ENCODE measurements at regions not wholly inside any gene's neighbourhood (a gene's known extent, or its start where the extent isn't known, plus 50 kb on each side); places are given as distances from the start of the nearest gene placed in this dataset.

DNA sequence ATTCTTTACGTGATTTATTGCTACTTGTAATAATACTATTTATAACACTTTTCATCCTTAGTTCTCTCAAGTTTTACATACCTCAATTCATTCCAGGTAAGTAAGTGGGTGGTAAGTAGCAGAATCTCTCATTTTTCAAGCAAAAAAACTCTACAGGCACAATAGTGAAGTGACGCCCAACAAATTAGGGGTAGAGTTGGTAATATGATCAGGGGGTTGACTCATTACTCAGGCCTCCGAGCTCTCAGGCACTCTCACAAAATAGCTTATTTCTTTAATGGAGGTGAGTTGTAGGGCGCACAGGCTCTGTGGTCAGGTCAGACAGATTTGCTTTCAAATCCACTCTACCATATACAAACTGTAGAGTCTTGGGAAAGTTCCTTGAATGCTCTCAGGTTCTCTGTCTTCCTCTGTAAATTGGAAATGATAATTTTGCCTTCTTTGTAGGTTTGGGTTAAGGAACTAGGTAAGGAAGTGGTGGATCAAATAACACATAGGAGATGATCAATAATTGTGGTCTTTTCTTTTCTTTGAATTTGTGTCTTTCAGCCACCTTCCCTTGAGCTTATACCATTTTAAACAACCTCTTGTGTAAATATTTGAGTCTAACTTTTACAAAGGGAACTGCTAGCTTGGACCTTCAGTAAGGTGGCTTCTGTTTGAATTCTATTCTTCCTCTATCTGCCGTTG lies 134.9 kb upstream of the LEF1 start:
- DNase-seq (ENCODE audit: extremely low read depth, low read depth, low spot score): no peak

DNA sequence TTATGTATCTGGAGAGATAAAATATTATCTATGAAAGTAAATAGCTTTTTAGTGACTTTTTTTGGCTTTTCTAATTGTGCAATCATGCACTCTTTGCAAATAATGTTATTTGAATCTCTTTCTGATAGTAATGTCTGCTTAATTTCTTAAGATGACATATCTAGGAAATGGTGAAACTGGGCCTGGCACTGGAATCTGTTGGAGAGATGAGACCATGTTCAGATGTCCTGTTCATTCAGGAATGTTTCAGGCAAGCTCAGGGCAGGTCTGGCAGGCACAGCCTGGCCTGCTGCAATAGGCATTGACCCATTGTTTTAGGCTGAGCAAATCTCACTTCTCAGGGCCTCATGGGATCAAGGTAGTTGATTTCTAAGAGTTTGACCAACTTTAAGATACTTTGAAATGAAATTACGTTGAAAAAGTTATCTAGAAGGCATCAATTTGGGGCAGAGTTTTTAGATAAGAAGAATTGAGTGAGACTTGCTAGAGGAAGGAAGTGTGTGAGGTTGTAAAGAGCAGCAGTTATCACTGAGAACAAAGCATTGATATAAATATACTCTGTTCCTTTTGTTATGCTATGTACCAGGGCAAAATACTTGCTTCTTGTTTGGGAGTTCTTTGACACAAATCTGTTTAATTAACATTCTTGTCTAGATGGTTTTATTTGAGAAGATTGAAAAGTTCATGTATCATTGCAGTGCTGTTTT lies 133.0 kb upstream of the LEF1 start:
- no peak for DNase-seq (ENCODE audit: extremely low read depth, low read depth, low spot score)

DNA sequence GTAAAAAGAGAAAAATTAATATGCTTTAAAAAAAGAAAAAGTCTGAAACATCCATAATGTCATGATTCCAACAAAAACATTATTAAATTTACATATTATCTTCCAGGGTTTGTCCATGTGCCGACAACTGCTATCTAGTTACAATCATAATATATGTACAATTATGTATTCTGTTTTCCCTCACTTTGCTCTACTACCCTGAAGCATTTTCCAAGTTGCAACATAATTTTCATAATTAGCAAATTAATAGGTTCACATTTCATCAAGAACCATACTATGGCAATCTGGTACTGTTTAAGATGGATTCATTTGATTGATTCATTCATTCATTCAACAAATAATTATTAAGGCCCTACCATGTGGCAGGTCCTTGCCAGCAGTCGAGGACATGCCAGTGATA lies 128.9 kb upstream of the LEF1 start:
- DNase-seq (ENCODE audit: extremely low read depth, low read depth, low spot score): no peak

DNA sequence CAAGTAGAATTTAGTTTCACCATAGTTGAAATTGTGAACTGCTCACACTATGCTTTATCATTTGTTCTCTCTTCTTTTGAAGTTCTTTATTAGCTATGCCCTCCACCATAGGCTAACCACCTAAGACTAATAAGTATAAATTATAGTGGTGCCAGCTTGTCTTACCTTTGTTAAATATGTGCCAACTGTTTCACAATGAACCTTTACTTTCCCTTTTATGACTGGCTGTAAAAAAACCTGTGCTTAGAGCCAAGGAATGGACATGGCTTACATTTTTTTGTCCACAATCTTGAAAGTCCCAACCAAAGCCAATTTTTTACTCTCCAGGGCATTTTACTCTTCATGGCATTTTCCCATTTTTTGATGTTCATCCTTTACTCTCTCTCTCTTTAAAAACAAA lies 123.5 kb upstream of the LEF1 start:
- DNase-seq (ENCODE audit: extremely low read depth, low read depth, low spot score): no peak

DNA sequence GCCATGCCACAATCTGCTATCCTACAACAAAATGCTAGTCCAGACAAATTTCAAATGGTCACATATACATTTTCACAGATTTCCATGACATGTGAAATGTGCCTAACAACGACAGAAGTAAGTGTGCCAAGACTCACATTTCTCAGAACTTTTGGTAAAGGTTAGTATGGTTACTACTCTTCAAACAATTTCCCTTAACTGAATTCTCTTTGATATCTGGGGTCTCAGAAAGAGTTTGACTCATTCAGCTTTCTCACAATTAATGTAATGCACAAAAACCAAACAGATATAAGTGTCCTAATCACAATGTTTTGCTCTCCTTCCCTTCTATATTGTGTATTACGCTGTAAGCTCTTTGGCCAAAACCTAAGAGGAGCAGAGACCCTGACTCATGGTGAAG lies 122.4 kb upstream of the LEF1 start:
- DNase-seq (ENCODE audit: extremely low read depth, low read depth, low spot score): no peak

DNA sequence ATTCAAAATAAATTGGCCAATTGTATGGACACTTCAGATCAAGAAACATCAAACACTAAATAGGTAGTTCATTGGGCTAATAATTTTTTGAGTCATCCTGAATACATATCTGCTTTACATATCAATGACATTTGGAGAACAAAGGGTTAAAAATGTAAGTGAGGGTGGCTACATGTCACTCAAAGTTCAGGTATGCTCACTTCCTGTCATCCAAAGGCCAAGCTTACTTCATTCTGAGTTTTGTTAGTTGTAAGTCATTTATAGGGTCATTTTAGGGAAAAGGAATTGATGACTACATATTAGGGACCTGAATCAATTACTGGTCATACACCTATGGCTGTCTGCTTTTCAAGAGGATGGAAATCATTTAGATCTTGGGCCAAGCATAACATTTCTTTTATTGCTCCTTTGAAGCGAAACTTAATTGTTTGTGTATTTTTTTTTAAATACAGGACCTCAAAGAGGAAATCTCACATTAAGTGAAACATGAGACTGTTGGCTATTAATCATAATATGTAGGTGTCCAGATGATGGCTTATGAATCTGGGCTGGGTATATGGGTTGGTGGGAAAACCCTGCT lies 119.2 kb upstream of the LEF1 start:
- DNase-seq (ENCODE audit: extremely low read depth, low read depth, low spot score): no peak

DNA sequence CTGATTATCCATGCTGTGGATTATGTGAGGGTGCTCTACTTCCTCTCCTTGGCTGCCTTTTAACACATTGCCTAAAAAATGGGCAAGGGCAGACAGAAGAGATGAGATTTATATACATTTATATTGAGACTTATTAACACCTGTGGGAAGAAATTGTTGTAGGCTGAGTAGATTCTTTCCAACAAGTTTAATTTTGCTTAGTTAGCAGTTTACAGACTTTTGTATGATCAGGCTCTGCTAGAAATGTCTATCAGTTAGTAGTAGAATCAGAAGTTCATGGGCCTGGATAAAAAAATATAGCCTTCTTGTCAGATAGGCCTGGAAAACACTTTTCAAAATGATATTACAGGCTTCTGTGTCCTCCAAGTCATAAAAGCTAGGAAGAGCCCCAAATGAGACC lies 111.3 kb upstream of the LEF1 start:
- DNase-seq (ENCODE audit: extremely low read depth, low read depth, low spot score): no peak

DNA sequence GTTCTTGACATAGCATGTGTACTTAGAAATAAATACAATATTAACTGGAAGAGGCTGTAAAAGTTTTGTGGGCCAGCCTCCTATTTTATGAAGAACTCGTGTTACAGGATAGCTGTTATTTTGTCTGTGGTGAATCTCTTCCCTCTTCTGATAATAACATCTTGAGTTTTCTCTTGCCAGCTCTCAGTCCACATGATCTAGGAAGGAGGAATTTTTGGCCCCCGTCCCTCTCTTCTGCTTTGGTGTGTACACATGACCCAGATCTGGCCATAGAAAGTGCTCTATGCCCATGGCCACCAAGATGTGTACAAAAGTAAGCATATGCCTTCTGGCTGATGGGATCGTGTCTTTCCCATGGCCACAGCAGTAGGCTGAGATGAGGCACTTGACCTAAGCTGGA lies 108.0 kb upstream of the LEF1 start:
- DNase-seq (ENCODE audit: extremely low read depth, low read depth, low spot score): no peak

DNA sequence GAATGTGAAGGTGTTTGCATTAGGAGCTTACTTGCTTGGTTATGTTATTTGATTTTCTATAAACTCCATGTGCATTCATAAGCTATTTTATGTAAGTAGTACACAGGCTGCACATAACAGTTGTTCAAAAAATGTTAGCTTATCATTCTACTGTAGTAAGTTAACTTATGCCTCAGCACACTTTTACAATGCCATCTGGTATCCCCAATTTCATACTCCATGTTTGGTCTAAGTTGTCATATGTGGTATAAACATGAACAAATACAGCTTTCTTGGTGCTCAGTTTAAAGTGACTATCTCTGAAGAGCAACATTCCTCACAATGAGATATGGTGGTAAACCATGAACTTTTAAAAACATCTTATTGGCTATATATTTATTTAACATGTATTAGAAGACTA lies 104.3 kb upstream of the LEF1 start:
- DNase-seq (ENCODE audit: extremely low read depth, low read depth, low spot score): no peak

DNA sequence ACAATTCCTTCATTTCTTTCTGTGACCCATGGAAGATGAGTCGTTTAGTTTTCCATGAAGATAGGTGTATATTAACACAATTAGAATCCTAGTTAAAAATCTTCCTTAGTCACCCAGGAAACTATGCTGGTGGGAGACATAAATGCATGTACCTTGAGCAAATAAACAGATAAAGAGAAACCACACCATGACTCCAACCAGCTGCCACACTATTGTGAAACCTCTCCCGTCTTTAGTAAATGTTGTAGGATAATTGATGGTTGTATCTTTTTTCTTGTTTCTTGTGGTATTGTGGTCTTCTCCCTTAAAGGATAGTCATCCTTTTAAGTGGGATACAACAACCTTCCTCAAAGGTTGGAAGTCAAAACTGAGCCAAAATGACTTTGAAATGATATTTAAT lies 103.8 kb upstream of the LEF1 start:
- DNase-seq (ENCODE audit: extremely low read depth, low read depth, low spot score): no peak

DNA sequence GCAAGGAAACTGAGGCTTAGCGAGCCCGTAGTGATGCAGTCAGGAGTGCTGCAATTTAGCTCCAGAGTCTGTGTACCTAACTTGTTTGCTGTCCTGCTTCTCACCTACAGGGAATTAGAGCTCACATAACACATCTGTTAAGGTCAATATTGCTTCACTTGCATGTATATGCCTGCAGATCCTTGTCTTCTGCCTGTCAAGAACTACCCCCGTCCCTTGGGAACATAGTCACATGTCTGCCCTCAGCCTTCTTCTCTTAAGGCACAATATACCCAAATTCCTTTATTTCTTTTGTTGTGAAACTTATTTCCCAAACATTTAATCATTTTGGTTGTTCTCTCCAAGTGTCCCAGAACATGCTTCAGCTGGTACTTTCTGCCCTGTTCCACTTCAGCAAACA lies 103.3 kb upstream of the LEF1 start:
- no peak for DNase-seq (ENCODE audit: extremely low read depth, low read depth, low spot score)

DNA sequence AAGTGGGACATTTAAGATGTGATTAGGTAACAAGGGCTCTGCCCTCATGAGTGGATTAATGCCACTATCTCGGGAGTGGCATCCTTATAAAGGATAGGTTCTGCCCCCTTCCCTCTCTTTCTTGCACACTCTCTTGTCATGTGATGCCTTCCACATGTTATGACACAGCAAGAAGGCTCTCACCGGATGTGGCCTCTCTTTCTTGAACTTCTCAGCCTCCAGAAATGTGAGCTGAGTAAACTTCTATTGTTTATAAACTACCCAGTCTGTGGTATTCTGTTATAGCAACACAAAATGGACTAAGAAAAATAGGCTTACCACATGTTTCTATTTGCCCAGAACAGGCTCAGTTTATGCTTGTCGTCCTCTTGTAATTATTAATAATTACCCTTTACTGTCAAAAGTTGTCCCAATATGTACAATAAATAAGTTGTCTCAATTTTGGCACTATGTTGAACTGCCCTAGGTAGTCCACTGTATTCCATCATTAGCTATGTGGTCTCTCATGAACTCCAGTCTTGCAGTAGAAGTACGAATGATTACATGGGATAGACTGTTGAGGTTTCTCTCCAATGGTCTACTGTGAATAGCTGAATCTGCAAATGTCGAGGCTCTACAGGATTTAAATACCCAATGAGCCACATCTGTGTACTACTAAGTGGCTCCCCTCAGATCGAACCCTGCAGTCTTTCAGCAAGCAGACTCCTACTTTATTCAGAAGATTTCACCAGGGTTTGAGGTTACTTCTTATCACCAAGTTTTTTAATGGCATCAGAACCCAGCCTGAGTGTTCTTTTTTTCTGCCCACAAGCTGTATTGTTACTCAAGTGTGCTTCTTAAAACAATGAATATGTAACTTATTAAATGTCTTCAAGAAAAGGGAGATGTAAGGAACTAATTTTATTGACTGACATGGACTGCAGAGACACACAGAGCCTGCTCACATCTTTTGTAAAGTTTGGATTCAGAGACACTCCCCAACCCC lies 102.0 kb upstream of the LEF1 start:
- DNase-seq (ENCODE audit: extremely low read depth, low read depth, low spot score): no peak

DNA sequence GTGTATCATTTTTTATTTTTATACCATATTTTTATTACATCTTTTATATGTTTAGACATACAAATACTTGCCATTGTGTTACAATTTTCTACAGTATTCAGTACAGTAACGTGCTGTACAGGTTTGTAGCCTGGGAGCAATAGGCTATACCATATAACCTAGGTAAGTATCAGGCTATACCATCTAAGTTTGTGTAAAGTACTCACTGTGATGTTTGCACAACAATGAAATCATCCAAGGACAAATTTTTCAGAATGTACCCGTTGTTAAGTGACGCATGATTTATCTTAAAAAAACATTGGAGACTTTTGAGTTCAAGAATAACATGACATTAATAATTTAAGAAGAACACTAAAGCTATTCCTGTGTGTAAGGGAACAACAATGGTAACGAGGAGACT lies 96.0 kb upstream of the LEF1 start:
- no peak for DNase-seq (ENCODE audit: extremely low read depth, low read depth, low spot score)

DNA sequence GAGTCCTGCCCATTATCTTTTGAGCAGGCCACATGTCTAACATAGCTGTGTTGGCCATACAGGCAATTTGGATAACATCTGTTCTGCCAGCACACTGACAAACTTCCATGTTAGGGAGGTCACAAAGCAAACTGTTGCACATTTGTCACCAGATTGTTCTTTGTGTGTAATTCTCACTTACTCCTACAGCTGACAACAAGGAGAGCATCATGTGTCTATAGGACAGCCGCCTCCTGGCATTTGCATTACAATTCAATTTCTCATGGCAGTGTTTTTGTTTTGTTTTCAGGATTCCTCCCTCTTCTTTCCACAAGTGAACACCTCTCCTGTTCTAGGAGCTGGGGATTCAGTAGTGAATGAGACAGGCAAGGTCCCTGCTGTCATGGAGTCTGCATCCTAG lies 94.3 kb upstream of the LEF1 start:
- no peak for DNase-seq (ENCODE audit: extremely low read depth, low read depth, low spot score)

DNA sequence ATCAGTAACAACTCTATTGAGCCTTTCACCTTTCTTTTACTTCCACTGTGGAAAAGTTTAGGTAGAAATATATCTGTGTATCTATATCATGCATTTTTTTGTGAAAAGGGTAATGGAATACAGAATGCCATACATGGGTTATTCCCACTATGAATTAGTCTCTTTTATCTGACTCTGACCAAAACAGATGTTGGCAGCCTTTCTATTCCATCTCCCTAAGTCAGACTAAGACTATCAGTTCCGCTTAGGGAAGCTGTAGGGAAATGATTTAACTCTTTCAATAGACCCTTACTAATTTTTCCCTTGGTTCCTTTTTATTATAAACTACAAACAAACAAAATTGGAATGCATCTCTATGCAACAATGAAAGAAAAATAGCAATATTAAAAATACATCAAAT lies 92.3 kb upstream of the LEF1 start:
- no peak for DNase-seq (ENCODE audit: extremely low read depth, low read depth, low spot score)

DNA sequence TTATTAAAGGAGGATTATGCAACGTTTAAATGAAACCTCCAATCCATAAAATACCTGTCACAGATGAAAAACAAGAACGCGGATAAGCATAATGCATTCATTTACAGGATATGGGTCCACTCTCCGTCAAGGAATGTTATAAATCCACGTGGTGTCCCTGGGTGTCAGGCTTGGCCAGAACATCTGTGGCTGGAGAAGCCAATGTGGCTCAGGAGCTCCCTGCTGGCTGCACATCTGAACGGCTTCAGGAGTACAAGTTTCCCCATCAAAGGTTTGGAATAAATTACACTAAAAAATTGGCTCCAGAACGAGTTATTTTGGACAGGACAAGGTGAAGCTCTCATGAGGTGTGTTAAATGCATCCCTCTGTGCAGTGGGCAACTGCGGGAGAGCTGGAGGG lies 87.8 kb upstream of the LEF1 start:
- no peak for DNase-seq (ENCODE audit: extremely low read depth, low read depth, low spot score)

DNA sequence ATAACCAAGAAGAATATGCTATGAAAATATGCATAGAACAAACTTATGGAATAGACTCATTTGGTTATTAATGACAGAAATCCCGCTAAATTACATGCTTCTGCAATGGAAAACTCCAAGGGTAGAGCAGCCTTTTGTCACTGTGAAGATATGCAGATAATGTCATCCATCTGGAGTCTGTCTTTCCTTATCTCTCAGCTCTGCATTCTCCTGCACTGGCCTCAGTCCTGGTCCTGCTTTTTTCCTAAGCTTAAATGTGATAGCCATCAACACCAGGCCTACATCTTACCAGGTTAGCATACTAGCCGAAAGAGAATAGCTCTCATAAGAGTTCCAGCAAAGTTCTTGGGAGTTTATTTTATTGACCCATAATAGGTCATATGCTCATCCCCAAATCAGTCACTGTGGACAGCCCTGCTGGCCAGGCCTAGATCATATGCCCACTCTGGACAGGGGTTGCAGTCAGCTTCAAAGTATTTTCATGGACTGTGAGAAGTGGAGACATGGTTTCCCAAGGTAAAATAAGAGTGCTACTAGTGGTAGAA lies 86.5 kb upstream of the LEF1 start:
- DNase-seq (ENCODE audit: extremely low read depth, low read depth, low spot score): no peak

DNA sequence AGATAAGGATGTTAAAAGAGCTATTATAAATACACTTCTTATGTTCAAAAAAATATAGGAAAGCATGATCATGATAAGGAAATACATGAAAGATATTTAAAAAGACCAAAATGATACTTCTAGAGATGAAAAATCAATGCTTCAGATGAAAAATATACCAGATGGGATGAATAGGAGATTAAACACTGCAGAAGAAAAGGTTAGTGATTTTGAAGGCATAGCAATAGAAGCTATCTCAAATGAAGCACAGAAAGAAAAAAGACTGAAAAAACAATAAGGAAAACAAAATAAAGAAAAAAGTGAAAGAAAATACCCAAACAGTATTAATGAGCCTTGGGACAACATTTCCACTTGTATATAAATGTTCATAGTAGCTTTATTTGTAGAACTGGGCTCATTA lies 80.7 kb upstream of the LEF1 start:
- DNase-seq (ENCODE audit: extremely low read depth, low read depth, low spot score): no peak

DNA sequence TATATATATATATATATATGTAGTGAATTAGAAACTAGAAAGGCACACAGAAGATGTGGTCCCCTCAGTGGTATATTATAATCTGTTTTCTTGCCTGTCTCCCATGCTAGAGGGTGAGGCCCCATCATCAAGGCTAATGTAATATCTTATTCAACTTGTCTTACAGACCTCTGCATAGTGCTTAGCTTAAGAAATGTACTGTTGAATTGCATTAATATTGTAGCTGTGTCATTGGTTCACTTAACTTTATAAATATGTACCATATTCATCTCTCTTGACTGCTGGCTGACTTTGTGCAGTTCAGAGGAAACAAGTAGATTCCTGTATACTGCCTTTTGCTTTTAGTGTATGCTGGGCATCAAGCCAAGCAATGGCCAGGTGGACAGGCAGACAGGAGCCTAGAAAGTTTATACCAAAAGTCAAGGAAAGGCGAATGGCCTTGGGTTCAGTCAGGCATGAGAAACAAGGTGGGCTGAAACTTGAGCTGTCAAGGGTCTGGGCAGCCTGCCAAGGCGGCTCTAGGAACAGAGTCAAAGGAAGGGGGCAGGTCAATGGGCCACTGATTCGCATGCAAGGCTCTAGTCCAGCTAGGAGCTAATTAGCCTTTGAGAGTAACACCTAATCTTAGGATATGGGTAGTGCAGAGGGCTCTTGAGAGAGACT lies 78.8 kb upstream of the LEF1 start:
- DNase-seq (ENCODE audit: extremely low read depth, low read depth, low spot score): no peak

DNA sequence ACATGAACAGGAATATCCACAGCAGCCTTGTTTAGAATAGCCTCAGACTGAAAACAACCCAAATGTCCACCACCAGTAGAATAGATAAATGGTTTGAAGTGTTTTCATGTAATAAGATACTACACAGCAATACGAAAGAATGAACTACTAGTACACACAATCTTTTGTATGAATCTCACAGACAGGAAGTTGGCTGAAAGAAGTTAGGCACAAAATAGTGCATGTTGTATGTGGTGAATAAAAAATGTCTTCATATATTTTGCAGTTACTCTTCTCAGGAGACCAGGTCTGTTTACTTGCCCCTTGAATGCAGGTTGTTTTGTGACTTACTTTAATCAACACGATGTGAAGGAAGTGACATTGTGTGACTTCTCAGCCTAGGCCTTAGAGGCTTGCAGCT lies 75.9 kb upstream of the LEF1 start:
- no peak for DNase-seq (ENCODE audit: extremely low read depth, low read depth, low spot score)

DNA sequence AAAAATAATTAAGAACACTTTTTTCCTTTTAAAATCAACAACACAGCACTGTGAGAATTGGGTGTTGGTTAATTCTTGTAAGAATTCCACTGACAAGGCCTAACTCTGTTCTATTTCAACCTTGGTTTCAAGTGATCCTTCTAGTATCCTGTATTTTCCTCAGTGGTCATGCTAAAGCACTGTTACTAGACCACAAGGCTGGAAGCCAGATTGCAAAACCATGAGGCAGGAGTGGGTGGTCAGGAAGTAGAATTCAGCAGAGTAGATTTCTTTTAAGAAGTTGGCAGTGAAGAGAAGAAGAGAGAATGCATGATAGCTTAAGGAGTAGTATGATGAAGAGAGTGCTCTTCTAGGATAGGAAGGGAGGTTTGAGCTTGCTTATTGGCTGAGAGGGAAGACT lies 71.6 kb upstream of the LEF1 start:
- DNase-seq (ENCODE audit: extremely low read depth, low read depth, low spot score): no peak

Data from glomerular endothelial cell (primary cell).